H1 (cell line): ENCODE measurements at regions not wholly inside any gene's neighbourhood (a gene's known extent, or its start where the extent isn't known, plus 50 kb on each side); places are given as distances from the start of the nearest gene placed in this dataset.

Source experiments
- CHD1 ChIP-seq: IDR thresholded peaks from 2 replicates; pipeline ENCODE4 v1.6.1; 2012; ENCODE audit warnings: low read depth, low read length, improper control_type of control experiment
- GTF2F1 ChIP-seq: IDR thresholded peaks from 2 replicates; pipeline ENCODE4 v1.6.1; 2012; ENCODE audit warnings: low read depth, low read length, improper control_type of control experiment, borderline replicate concordance
- SP1 ChIP-seq: IDR thresholded peaks from 2 replicates; pipeline ENCODE4 v1.6.1; 2011; ENCODE audit warnings: low read depth, low read length

GRCh38 chr14:98773814-98774213 lies 498.2 kb downstream of the BCL11B start (continued):
- TF ChIP-seq SP1 (no peak), CHD1 (no peak), GTF2F1 (no peak)
